A673 (cell line): ENCODE measurements at regions not wholly inside any gene's neighbourhood (a gene's known extent, or its start where the extent isn't known, plus 50 kb on each side); places are given as distances from the start of the nearest gene placed in this dataset.
"Not testable (repeated sequence)": the region's sequence is repeated elsewhere in the genome, so short reads cannot be mapped to it uniquely, and the experiment has no call there.

Source experiments
- EZH2 ChIP-seq: fragments of 200-600 bp; sonication (generic); IDR thresholded peaks from 2 replicates; pipeline ENCODE4 v1.6.1; 2017; ENCODE audit warnings: borderline replicate concordance, low read depth, mild to moderate bottlenecking, mixed read lengths, antibody characterized with exemption, low read length; ENCODE audit not compliant: poor library complexity, severe bottlenecking
- TF ChIP-seq, protein P1 (sequence below): fragments of 300-800, 200-600 bp; sonication (generic); conservative IDR thresholded peaks from 2 replicates; pipeline ENCODE4 v1.5.1; 2017; ENCODE audit warnings: low read depth, mild to moderate bottlenecking, antibody characterized with exemption, low read length, moderate library complexity, mixed read lengths

DNA sequence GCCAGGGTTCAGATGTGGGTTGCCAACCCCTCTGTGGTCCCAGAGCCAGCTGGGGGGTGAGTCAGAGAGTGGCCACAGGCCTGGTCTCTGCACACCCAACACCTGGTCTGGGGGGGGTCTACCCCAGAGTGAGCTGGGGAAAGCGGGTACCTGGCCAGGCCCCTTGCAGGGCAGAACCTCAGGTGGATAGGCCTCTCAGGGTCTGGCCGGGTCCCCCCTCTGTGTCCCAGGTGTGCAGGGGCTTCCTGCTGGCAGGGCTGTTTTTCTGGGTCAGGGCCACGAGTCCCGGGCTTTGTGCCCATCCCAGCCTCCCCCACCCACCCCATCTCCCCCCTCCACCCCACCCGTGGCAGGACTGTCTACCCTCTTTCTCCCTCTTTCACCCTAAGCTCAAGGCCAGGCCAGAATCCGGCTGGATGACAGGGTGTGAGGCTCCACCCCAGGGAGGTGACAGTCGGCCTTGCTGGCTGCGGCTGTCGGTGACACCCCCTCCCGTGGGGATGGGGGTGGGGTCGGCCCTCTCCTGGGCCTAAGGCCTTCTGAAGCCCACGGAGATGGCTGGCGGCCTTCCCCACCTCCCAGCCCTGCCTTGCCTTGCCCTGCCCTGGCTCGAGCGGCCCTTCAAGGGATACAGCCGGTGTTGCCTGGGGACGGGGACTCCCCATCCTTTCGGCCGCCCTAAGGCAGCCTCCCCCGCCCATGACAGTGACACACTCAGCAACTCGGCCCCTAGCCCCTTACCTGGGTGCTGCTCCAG is 253.2 kb downstream of the ANKRD30B start:
- TF ChIP-seq, protein P1, sequence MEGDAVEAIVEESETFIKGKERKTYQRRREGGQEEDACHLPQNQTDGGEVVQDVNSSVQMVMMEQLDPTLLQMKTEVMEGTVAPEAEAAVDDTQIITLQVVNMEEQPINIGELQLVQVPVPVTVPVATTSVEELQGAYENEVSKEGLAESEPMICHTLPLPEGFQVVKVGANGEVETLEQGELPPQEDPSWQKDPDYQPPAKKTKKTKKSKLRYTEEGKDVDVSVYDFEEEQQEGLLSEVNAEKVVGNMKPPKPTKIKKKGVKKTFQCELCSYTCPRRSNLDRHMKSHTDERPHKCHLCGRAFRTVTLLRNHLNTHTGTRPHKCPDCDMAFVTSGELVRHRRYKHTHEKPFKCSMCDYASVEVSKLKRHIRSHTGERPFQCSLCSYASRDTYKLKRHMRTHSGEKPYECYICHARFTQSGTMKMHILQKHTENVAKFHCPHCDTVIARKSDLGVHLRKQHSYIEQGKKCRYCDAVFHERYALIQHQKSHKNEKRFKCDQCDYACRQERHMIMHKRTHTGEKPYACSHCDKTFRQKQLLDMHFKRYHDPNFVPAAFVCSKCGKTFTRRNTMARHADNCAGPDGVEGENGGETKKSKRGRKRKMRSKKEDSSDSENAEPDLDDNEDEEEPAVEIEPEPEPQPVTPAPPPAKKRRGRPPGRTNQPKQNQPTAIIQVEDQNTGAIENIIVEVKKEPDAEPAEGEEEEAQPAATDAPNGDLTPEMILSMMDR = not testable (repeated sequence)
- TF ChIP-seq EZH2 = not testable (repeated sequence)
